HTERT RPE-1 (cell line): ENCODE measurements at regions not wholly inside any gene's neighbourhood (a gene's known extent, or its start where the extent isn't known, plus 50 kb on each side); places are given as distances from the start of the nearest gene placed in this dataset.

ENCODE experiments used
- in situ Hi-C: fragments of 300-500 bp; cut with MboI; formaldehyde crosslinking; loops from 4 replicates; pipeline ENCODE4 v1.14.3; 2020; ENCODE audit warnings: low sequenced_read_pairs

DNA sequence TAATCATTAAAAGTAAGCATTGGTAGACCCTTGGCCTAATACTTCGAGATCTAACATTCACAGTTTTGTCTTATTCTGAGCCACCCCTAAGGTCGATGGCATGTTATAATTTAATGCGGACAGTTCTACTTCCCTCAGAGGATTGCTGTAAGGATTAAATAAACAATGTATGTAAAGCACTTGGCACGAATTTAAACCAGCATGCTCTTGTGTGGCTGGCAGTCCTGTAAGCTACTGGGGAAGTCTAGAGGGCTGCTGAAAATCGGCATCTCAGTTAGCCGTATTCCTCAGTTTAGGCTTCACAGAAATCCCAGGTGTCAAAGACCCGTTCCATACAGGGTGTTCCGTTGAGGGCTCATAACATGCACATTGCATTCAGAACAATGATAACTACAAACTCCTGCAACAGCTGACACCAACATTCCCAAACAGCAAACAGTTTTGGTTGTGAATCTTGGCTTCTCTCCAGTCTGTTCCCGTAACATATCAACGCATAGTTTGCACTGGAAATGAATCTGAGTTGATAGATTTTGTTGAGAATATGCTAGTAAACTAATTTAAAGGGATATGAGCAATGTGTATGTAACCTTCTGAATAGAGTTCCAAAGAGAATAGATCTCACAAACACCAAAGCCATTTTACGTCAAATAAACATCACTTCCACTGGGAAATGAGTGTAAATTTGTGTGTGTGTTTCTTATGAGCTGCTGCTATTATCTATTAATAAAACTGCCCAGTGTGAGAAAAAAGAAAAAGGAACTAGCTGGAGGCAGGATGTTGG, 52.2 kb upstream of the ACKR3 start:
- in situ Hi-C loops, result no loop called here
